Myocyte (in vitro differentiated cells): ENCODE measurements at regions not wholly inside any gene's neighbourhood (a gene's known extent, or its start where the extent isn't known, plus 50 kb on each side); places are given as distances from the start of the nearest gene placed in this dataset.

Source experiments
- DNase-seq: peaks from one replicate; pipeline ENCODE4 v3.0.0-alpha.2; 2012; ENCODE audit warnings: low read depth

GRCh38 chr4:12595489-12595888 lies 888.7 kb downstream of the RAB28 start:
- no peak for DNase-seq

GRCh38 chr4:12588582-12588981 lies 895.6 kb downstream of the RAB28 start:
- no peak for DNase-seq

- no peak for DNase-seq
Measured at GRCh38 chr4:12586242-12587006, 897.7 kb downstream of the RAB28 start.

GRCh38 chr4:12584116-12584875 lies 899.8 kb downstream of the RAB28 start:
- no peak for DNase-seq

GRCh38 chr4:12583275-12583674 lies 900.9 kb downstream of the RAB28 start:
- DNase-seq = no peak

GRCh38 chr4:12580787-12581186 lies 903.4 kb downstream of the RAB28 start:
- DNase-seq = no peak

GRCh38 chr4:12579172-12579571 lies 905.0 kb downstream of the RAB28 start:
- DNase-seq = no peak

- DNase-seq = no peak
Measured at GRCh38 chr4:12576409-12576808, 907.7 kb downstream of the RAB28 start.

- DNase-seq = no peak
Measured at GRCh38 chr4:12573716-12574115, 910.4 kb downstream of the RAB28 start.

GRCh38 chr4:12562476-12563140 lies 921.5 kb downstream of the RAB28 start:
- DNase-seq = no peak

- DNase-seq = no peak
Measured at GRCh38 chr4:12562021-12562420, 922.1 kb downstream of the RAB28 start.

GRCh38 chr4:12555011-12555410 lies 929.1 kb downstream of the RAB28 start:
- DNase-seq = peak; percentile 1

GRCh38 chr4:12548678-12549077 lies 935.5 kb downstream of the RAB28 start:
- DNase-seq = no peak

- DNase-seq = no peak
Measured at GRCh38 chr4:12545812-12546211, 938.3 kb downstream of the RAB28 start.

GRCh38 chr4:12538162-12538561 lies 946.0 kb downstream of the RAB28 start:
- DNase-seq = no peak

GRCh38 chr4:12534684-12535083 lies 949.5 kb downstream of the RAB28 start:
- no peak for DNase-seq

- no peak for DNase-seq
Measured at GRCh38 chr4:12519426-12519825, 964.7 kb downstream of the RAB28 start.

GRCh38 chr4:12507868-12508481 lies 976.2 kb downstream of the RAB28 start:
- no peak for DNase-seq

GRCh38 chr4:12500409-12500808 lies 983.7 kb downstream of the RAB28 start:
- no peak for DNase-seq

GRCh38 chr4:12499693-12500092 lies 984.4 kb downstream of the RAB28 start:
- DNase-seq = no peak

- no peak for DNase-seq
Measured at GRCh38 chr4:12495211-12495610, 988.9 kb downstream of the RAB28 start.
